ENCODE measurements at regions not wholly inside any gene's neighbourhood (a gene's known extent, or its start where the extent isn't known, plus 50 kb on each side); places are given as distances from the start of the nearest gene placed in this dataset.

DNA sequence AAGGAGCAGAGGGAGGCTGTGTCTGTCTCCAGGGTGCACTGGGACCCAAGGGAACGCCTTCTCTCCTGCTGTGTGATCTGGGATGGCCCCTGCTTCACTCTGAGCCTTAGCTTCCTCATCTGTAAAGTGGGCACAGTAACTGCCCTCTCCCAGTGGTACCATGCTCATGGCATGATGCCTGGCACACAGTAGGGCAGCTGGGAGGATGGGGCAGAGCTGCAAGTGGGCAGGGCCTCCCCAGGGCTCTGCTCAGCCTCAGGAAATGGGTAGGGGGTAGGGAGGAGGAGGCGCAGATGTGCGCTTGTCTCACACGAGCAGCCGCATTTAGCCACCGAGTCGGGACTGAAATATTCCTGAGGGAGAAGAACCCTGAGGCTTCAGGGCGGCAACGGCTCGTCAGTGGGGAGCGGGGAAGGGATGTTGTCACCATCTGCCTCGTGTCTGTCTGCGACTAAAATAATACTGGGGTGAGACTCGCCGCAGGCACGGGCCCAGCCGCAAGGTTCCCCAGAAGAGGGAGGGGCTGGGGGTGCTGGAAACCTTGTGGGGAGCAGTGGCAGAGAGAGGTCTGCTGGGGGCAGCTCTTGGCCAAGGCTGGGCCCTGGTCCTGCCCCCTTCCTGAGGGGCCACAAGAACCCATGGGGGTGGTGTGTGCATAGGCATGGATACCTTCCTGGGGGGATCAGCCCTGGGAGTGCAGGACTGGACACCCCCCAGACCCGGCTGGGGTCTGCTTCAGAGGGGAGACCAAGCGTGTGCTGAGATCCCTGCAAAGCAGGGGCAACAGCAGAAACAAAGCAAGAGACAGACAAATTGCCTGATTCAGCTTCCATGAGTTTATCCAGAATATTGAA, 55.2 kb upstream of the PSD2 start:
- DNase-seq, result peak in 1 of 3 donors; percentile 31
- H3K9me3 ChIP-seq, result no peaks in the 10 kb centered on the region
- H3K4me1 ChIP-seq, result peaks cover 0 to 3% (median 0%) of the 10 kb centered on the region in 4 donors
- no peak overlapping the region for H3K4me3 ChIP-seq
- no peaks in the 10 kb centered on the region for H3K36me3 ChIP-seq
- TF ChIP-seq, protein P1, sequence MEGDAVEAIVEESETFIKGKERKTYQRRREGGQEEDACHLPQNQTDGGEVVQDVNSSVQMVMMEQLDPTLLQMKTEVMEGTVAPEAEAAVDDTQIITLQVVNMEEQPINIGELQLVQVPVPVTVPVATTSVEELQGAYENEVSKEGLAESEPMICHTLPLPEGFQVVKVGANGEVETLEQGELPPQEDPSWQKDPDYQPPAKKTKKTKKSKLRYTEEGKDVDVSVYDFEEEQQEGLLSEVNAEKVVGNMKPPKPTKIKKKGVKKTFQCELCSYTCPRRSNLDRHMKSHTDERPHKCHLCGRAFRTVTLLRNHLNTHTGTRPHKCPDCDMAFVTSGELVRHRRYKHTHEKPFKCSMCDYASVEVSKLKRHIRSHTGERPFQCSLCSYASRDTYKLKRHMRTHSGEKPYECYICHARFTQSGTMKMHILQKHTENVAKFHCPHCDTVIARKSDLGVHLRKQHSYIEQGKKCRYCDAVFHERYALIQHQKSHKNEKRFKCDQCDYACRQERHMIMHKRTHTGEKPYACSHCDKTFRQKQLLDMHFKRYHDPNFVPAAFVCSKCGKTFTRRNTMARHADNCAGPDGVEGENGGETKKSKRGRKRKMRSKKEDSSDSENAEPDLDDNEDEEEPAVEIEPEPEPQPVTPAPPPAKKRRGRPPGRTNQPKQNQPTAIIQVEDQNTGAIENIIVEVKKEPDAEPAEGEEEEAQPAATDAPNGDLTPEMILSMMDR (IDR thresholded peaks at IDR 0.05), result no peak
- TF ChIP-seq POLR2A (IDR thresholded peaks at IDR 0.05), result no peak
- H3K27me3 ChIP-seq, result no peaks in the 10 kb centered on the region
- no peak overlapping the region for H3K27ac ChIP-seq

DNA sequence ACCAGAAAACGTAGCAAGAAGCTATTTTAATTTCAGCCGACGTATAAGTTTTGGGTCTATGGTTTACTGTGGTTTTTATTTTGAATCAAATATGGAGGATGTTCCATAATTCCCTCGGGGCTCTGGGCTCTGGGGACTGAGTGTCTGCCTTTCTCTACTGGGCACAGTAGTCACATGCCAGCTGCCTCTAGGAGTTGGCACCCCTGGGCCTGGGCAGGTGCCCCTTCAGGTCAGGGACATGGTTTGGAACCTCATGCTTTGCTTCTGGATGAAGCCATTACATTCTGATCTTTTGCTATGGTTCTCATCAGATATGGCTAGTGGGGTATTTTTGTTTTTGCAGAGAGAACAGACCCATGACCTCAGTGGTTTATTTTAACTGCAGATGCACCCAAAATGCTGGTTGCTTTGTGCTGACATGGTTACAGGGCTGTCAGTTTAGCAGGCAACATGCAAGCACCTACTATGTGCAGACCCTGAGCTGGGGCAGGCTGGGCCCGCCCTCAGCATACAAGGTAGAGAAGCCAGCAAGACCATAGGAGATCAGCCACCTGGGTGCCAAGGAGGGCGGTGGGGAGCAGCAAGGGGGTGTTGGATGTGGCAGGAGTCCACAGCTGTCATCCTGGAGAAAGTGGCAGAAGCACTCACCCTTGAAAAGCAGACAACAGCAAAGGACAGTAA, 54.5 kb upstream of the PSD2 start:
- TF ChIP-seq, protein P1 (IDR thresholded peaks at IDR 0.05), result no peak
- no peak for TF ChIP-seq POLR2A (IDR thresholded peaks at IDR 0.05)
- H3K36me3 ChIP-seq, result no peaks in the 10 kb centered on the region

DNA sequence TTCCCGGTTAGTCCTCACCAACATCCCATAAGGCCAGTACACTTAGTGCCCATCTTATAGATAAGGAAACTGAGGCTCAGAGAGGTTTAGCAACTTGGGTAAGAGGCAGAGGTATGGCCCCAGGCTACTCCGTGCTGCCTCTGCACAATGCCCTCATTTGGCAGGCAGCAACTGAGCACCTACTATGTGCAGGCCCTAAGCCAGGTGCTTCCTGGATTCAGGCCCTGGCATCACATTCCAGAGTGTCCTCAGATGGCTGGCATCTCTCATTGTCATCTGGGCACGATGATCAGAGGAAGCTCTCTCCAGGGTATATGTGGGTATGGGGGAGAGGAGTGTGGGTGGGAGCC, 53.8 kb upstream of the PSD2 start:
- H3K4me3 ChIP-seq, result no peak overlapping the region
- peaks cover 0 to 3% of the 10 kb centered on the region in 2 donors for H3K27me3 ChIP-seq
- H3K4me1 ChIP-seq, result peaks cover 0 to 16% (median 9%) of the 10 kb centered on the region in 4 donors
- TF ChIP-seq, protein P1 (IDR thresholded peaks at IDR 0.05), result no peak
- TF ChIP-seq POLR2A (IDR thresholded peaks at IDR 0.05), result no peak
- H3K27ac ChIP-seq, result no peak overlapping the region
- H3K9me3 ChIP-seq, result no peaks in the 10 kb centered on the region
- H3K36me3 ChIP-seq, result no peaks in the 10 kb centered on the region
- DNase-seq, result no peak

More for the DNA sequence above, 54.5 kb upstream of the PSD2 start:
- H3K27me3 ChIP-seq, result no peaks in the 10 kb centered on the region
- peaks cover 0 to 10% (median 5%) of the 10 kb centered on the region in 4 donors for H3K4me1 ChIP-seq
- DNase-seq, result peak in 1 of 3 donors; percentile 29
- H3K4me3 ChIP-seq, result no peak overlapping the region
- H3K27ac ChIP-seq, result no peak overlapping the region
- H3K9me3 ChIP-seq, result no peaks in the 10 kb centered on the region

DNA sequence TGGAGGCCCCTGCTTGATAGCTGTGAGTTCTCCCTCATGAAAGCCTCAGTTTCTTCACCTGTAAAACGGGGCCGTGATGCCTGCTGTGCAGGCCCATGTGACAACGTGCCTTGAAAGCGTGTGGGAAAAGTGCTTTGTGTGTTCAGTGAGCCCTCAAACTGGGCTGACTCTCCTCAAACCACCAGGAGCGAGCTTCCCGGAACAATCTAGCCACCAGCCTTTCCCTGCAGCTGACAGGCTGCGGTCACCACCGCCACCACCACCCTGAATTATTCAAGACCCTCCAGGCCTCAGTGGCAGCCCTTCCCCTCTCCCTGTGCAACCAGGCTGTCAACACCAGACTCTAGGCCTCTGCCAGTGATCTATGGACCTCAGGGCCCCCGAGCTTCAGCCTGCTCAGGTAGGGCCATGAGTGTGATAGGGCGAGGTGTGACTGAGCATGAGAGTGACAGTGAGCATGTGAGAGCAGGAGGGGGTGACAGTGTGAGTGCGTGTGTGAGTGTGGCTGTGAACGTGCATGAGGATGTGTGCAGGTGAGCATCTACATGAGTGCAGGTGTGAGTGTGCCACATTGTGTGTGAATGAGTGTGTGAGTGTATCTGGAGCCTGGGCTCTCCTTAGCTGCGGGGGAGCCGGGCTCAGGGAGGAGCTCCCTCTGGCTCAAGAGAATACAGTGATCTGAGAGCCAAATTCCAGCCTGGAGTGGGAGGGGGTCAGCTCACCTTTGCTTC, 53.3 kb upstream of the PSD2 start:
- H3K4me3 ChIP-seq, result no peak overlapping the region
- H3K4me1 ChIP-seq, result peaks cover under 1 to 18% (median 11%) of the 10 kb centered on the region in 4 donors
- no peaks in the 10 kb centered on the region for H3K36me3 ChIP-seq
- no peak for DNase-seq
- no peak for TF ChIP-seq POLR2A (IDR thresholded peaks at IDR 0.05)
- TF ChIP-seq, protein P1 (IDR thresholded peaks at IDR 0.05), result no peak
- H3K9me3 ChIP-seq, result no peaks in the 10 kb centered on the region
- no peak overlapping the region for H3K27ac ChIP-seq
- H3K27me3 ChIP-seq, result peaks cover 0 to 8% of the 10 kb centered on the region in 2 donors

DNA sequence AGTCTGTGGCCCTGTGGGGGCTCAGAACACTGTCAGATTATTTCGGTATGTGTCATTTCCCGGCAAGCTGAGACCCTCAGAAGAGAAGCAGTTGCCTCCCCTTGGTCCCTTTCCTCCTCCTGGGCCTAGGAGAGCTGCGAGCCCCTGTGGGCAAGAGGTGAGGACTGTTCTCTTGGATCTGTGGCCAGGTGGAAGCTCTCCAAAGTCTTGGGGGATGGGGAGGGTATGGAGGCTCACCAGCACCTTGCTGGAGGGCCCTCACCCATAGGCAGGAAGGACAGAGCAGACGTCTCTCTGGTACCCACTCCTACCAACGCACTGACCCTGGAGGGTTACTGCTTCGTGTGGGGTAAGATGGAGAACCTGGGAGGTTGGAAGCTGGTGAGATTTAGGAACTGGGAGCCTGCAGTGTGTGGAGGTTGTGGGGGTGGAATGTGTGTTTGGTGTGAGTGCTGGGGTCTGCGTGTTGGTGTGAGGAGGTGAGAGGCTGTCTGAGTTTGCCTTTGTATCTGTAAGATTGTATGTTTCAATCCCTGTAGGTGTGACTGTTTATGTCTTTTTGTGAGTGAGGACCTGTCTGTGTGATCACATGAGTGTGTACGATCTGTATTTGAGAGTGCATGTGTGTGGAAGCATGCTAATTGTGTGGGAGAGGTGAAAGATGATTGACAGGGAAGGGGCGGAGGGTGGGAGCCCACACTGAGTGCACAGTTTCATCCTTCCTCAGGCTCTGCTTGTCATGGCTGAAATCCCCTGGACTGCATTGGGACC, 52.4 kb upstream of the PSD2 start:
- no peak overlapping the region for H3K27ac ChIP-seq
- TF ChIP-seq, protein P1 (IDR thresholded peaks at IDR 0.05), result no peak
- no peak for TF ChIP-seq POLR2A (IDR thresholded peaks at IDR 0.05)

More for the DNA sequence above, 52.4 kb upstream of the PSD2 start:
- H3K4me1 ChIP-seq, result peaks cover 8 to 27% (median 19%) of the 10 kb centered on the region in 4 donors
- no peak overlapping the region for H3K4me3 ChIP-seq
- no peaks in the 10 kb centered on the region for H3K9me3 ChIP-seq
- H3K36me3 ChIP-seq, result no peaks in the 10 kb centered on the region
- no peak for DNase-seq
- H3K27me3 ChIP-seq, result peaks cover 0 to 17% of the 10 kb centered on the region in 2 donors

Measured in Peyer's patch (tissue), 4 donors.